HepG2 (cell line): ENCODE measurements at regions not wholly inside any gene's neighbourhood (a gene's known extent, or its start where the extent isn't known, plus 50 kb on each side); places are given as distances from the start of the nearest gene placed in this dataset.

Source experiments
- ATAC-seq: fragments of 200-7000 bp; cut with Tn5 transposase; 3 replicates; pipeline ENCODE4 v1.9.1; 2020; ENCODE audit warnings: mild to moderate bottlenecking, moderate library complexity
- BruUV-seq: library from RNA; stranded (reverse); fragments of 400-500 nt; replicated peaks from 2 replicates; lab custom pipeline; 2021; lab: Mats Ljungman, UMichigan
- CTCF ChIA-PET: fragments of 300-600 bp; formaldehyde crosslinking; extraction: SDS; loops from one replicate; lab custom pipeline; 2021; ENCODE audit warnings: low total read pairs, inconsistent platforms, low intra/inter-chr PET ratio; lab: Yijun Ruan, JAX
- POLR2A ChIA-PET: fragments of 350-600 bp; sonication (Branson Sonifier 250); formaldehyde crosslinking; loops from one replicate; lab custom pipeline; 2020; ENCODE audit warnings: antibody characterized with exemption, inconsistent platforms; lab: Yijun Ruan, JAX
- DNase-seq: peaks from one replicate; pipeline ENCODE4 v3.0.0-alpha.2; 2015; ENCODE audit warnings: low spot score
- FAIRE-seq: peaks from 3 replicates; lab custom pipeline; 2011; peaks lifted over from hg19 to GRCh38; lab: Jason Lieb, UNC
- H2AFZ ChIP-seq: one replicate; pipeline ENCODE4 v1.6.1; 2011; ENCODE audit warnings: low read length, inconsistent platforms
- H3K27ac ChIP-seq: fragments of 300-600 bp; 3 replicates; pipeline ENCODE4 v1.8.0; 2011; ENCODE audit warnings: mixed run types, mild to moderate bottlenecking, mixed read lengths, low read length, inconsistent platforms; ENCODE audit not compliant: insufficient read depth; ENCODE audit errors: extremely low read length
- H3K27me3 ChIP-seq, 2 experiments: fragments of 200-600 bp in 1 of 2; 2 replicates in 1 of 2; 3 replicates in 1 of 2; pipeline versions ENCODE4 v1.6.0 to v1.8.0; 2011; ENCODE audit warnings: low read length in 2 of 2, mild to moderate bottlenecking in 2 of 2, moderate library complexity in 2 of 2, inconsistent platforms in 1 of 2; ENCODE audit not compliant: insufficient read depth in 2 of 2, control insufficient read depth in 1 of 2
- H3K36me3 ChIP-seq, 2 experiments: fragments of 200-600 bp in 1 of 2; replicated peaks in 1 of 2; 2 replicates in 1 of 2; 3 replicates in 1 of 2; pipeline versions ENCODE4 v1.5.1 to v1.8.0; 2011; ENCODE audit warnings: low read length in 2 of 2, inconsistent platforms in 1 of 2; ENCODE audit not compliant: insufficient read depth in 2 of 2, control insufficient read depth in 1 of 2
- H3K4me1 ChIP-seq: 2 replicates; pipeline ENCODE4 v1.5.1; 2012; ENCODE audit warnings: low read length, inconsistent platforms; ENCODE audit not compliant: insufficient read depth
- H3K4me2 ChIP-seq: 2 replicates; pipeline ENCODE4 v1.6.0; 2011; ENCODE audit warnings: low read depth, low read length, inconsistent platforms
- H3K4me3 ChIP-seq, 3 experiments: fragments of 200-600 bp in 1 of 3; sonication (generic), shearing (Covaris generic) in 1 of 3; replicated peaks in 1 of 3; 2 replicates each; pipeline ENCODE4 v1.5.1; 2011 to 2016; ENCODE audit warnings: low read length in 3 of 3, inconsistent platforms in 2 of 3, low read depth in 2 of 3, mild to moderate bottlenecking in 2 of 3, control low read depth in 1 of 3, mixed read lengths in 1 of 3; ENCODE audit not compliant: insufficient read depth in 1 of 3
- H3K79me2 ChIP-seq: one replicate; pipeline ENCODE4 v1.6.1; 2011; ENCODE audit warnings: low read length, inconsistent platforms; ENCODE audit not compliant: insufficient read depth
- H3K9ac ChIP-seq: 2 replicates; pipeline ENCODE4 v1.6.0; 2011; ENCODE audit warnings: mild to moderate bottlenecking, low read depth, low read length, inconsistent platforms; ENCODE audit not compliant: insufficient read depth
- H3K9me3 ChIP-seq: 2 replicates; pipeline ENCODE4 v1.5.1; 2012; ENCODE audit warnings: mild to moderate bottlenecking, low read length
- H4K20me1 ChIP-seq: 2 replicates; pipeline ENCODE4 v1.6.0; 2011; ENCODE audit warnings: inconsistent platforms, mild to moderate bottlenecking, low read length, moderate library complexity; ENCODE audit not compliant: insufficient read depth
- ARNT2 ChIP-seq: sonication (generic); formaldehyde crosslinking; IDR thresholded peaks from 2 replicates; pipeline ENCODE4 v1.8.0; 2022; ENCODE audit warnings: mild to moderate bottlenecking, low read depth, missing genetic modification reagents, moderate library complexity
- CREM ChIP-seq, 2 experiments: sonication (generic) in 1 of 2; formaldehyde crosslinking in 1 of 2; IDR thresholded peaks; 2 replicates each; pipeline versions ENCODE4 v1.4.0 to v1.6.1; 2016 to 2020; ENCODE audit warnings: antibody characterized with exemption in 1 of 2, mild to moderate bottlenecking in 1 of 2, missing genetic modification reagents in 1 of 2
- HOXA7 ChIP-seq: sonication (generic); formaldehyde crosslinking; IDR thresholded peaks from 2 replicates; pipeline ENCODE4 v1.8.1; 2022; ENCODE audit warnings: mild to moderate bottlenecking, missing genetic modification reagents, moderate library complexity
- MAFK ChIP-seq, 2 experiments: IDR thresholded peaks in 1 of 2; conservative IDR thresholded peaks in 1 of 2; 2 replicates each; pipeline ENCODE4 v1.6.1; 2011; ENCODE audit warnings: improper control_type of control experiment in 2 of 2, low read length in 2 of 2
- SNAI1 ChIP-seq: sonication (generic); formaldehyde crosslinking; IDR thresholded peaks from 2 replicates; pipeline ENCODE4 v1.5.0; 2020; ENCODE audit warnings: mild to moderate bottlenecking, missing genetic modification reagents, borderline replicate concordance
- THYN1 ChIP-seq: sonication (generic); formaldehyde crosslinking; IDR thresholded peaks from 2 replicates; pipeline ENCODE4 v1.8.1; 2023; ENCODE audit warnings: low read depth, mild to moderate bottlenecking, moderate library complexity, missing genetic modification reagents, borderline replicate concordance
- ZFP1 ChIP-seq: IDR thresholded peaks from 2 replicates; pipeline ENCODE4 v1.6.1; 2016
- ZNF143 ChIP-seq: sonication (generic); formaldehyde crosslinking; IDR thresholded peaks from 2 replicates; pipeline ENCODE4 v1.4.0; 2020; ENCODE audit warnings: missing genetic modification reagents
- ZNF687 ChIP-seq: sonication (generic); formaldehyde crosslinking; IDR thresholded peaks from 2 replicates; pipeline ENCODE4 v1.5.1; 2020; ENCODE audit warnings: mild to moderate bottlenecking, missing genetic modification reagents, moderate library complexity
- ZSCAN31 ChIP-seq: sonication (generic); formaldehyde crosslinking; IDR thresholded peaks from 2 replicates; pipeline ENCODE4 v1.5.0; 2020; ENCODE audit warnings: low read depth, mild to moderate bottlenecking, missing genetic modification reagents
- WGBS: methylation state at CpG from one replicate; pipeline ENCODE4 v1.1.6; 2017; ENCODE audit warnings: low lambda C conversion rate; 5-methylcytosine and 5-hydroxymethylcytosine counted together
- in situ Hi-C: cut with HindIII; loops from 2 replicates; pipeline ENCODE4 v1.10.0; 2017; ENCODE audit warnings: low pct_unique_long_range_greater_than_20kb; ENCODE audit not compliant: extremely low pct_ligation_motif_present
- intact Hi-C: fragments of 100-400 bp; cut with micrococcal nuclease; formaldehyde crosslinking; loops from one replicate; pipeline ENCODE4 v1.10.0; 2022; ENCODE audit not compliant: unreplicated experiment

GRCh38 chr14:88940671-88941070 lies 116.2 kb downstream of the TTC8 start:
- H3K9ac ChIP-seq, result no peak overlapping the region
- POLR2A ChIA-PET, result no interaction called here
- H3K27ac ChIP-seq, result no peak overlapping the region
- H2AFZ ChIP-seq, result no peak overlapping the region
- in situ Hi-C loops, result no loop called here
- no peaks in the 10 kb centered on the region for H3K79me2 ChIP-seq
- CTCF ChIA-PET, result no interaction called here
- no peaks in the 10 kb centered on the region for H3K4me1 ChIP-seq
- WGBS, result 2% methylated on average over 3 of the region's 3 CpGs
- H3K27me3 ChIP-seq, result peaks cover under 1 to 17% of the 10 kb centered on the region in 2 experiments; a peak in 3 of 5 replicates
- ATAC-seq, result no peak
- no peaks in the 10 kb centered on the region for H3K9me3 ChIP-seq
- H3K4me3 ChIP-seq, result no peak overlapping the region
- no peaks in the 10 kb centered on the region for H3K36me3 ChIP-seq
- BruUV-seq, result no TSS peak
- H4K20me1 ChIP-seq, result no peaks in the 10 kb centered on the region
- no peak for DNase-seq
- TF ChIP-seq SNAI1 (no peak), CREM (IDR thresholded peaks at IDR 0.05) (no peak), CREM (CRISPR knock-in tag; IDR thresholded peaks at IDR 0.05) (no peak), ZNF687 (CRISPR knock-in tag) (no peak), HOXA7 (CRISPR knock-in tag) (no peak), ZNF143 (CRISPR knock-in tag) (no peak), ARNT2 (CRISPR knock-in tag) (no peak), ZSCAN31 (CRISPR knock-in tag) (no peak), THYN1 (no peak), MAFK (conservative IDR thresholded peaks at IDR 0.05 in 1 of 2, IDR thresholded peaks at IDR 0.05 in 1 of 2; ENCODE audit: low read length in 2 of 2) (no peak), ZFP1 (CRISPR knock-in tag) (no peak)
- TF ChIP-seq, all 625 proteins: peak for 0
- intact Hi-C loops, result no loop called here
- H3K4me2 ChIP-seq, result no peak overlapping the region
- FAIRE-seq, result no peak
